ENCODE measurements at regions not wholly inside any gene's neighbourhood (a gene's known extent, or its start where the extent isn't known, plus 50 kb on each side); places are given as distances from the start of the nearest gene placed in this dataset.

DNA sequence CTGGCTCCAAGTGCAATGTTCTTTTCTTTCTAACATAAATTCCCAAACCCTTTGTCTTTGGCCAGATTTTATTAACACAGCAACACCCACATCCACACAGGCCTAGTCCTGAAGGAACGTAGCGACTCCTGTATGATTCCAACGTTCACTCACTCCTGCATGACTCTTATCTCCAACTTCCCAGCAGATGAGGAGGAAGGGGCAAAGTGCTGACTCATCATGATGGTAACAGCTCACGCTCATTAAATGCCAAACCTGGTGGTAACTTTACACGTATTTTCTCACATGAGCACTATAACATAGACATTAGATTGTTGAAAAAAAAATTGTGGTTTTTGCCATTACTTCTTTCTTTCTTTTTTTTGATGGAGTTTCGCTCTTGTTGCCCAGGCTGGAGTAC is 1349.5 kb downstream of the EFNA5 start:
- FAIRE-seq: no peak
- TF ChIP-seq, protein P1, sequence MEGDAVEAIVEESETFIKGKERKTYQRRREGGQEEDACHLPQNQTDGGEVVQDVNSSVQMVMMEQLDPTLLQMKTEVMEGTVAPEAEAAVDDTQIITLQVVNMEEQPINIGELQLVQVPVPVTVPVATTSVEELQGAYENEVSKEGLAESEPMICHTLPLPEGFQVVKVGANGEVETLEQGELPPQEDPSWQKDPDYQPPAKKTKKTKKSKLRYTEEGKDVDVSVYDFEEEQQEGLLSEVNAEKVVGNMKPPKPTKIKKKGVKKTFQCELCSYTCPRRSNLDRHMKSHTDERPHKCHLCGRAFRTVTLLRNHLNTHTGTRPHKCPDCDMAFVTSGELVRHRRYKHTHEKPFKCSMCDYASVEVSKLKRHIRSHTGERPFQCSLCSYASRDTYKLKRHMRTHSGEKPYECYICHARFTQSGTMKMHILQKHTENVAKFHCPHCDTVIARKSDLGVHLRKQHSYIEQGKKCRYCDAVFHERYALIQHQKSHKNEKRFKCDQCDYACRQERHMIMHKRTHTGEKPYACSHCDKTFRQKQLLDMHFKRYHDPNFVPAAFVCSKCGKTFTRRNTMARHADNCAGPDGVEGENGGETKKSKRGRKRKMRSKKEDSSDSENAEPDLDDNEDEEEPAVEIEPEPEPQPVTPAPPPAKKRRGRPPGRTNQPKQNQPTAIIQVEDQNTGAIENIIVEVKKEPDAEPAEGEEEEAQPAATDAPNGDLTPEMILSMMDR (IDR thresholded peaks at IDR 0.05; ENCODE audit: insufficient read depth, low read length, severe bottlenecking): no peak
- DNase-seq (ENCODE audit: low read depth): no peak

DNA sequence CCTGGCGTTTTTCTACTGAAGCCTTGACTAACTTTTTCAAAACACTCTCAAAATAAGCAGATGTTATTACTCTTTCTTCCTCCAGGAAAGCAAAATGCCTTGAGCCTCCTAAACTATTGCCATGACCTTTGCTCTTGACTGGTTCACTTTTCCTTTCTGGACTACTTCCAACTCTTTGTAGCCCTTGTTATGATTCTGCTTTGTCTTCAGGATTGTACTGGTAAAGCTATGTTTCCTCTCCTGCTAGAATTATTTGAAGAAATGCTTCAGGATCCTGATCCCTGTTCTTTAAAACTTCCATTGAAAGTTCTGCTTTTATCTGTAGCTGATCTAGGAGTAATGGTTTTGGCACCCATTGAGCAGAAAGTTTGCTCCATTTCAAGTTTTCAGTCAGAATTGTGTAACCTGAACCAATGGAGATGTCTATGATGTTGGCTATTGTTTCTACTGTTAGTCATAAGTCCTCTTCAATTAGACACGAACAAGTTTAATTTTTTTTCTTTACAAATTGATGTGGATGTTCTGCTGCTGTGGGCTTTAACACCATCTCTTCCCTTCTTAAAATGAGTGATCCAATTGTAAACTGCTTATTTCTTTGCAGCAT is 1356.4 kb downstream of the EFNA5 start:
- TF ChIP-seq, protein P1 (IDR thresholded peaks at IDR 0.05; ENCODE audit: insufficient read depth, low read length, severe bottlenecking): no peak
- no peak overlapping the region for H3K4me3 ChIP-seq (ENCODE audit: low read depth, low read length)
- DNase-seq (ENCODE audit: low read depth): no peak
- FAIRE-seq: no peak
- no peaks in the 10 kb centered on the region for H3K27me3 ChIP-seq (ENCODE audit: control insufficient read depth, insufficient read depth, low read length)
- H3K36me3 ChIP-seq (ENCODE audit: control insufficient read depth, insufficient read depth, low read length): no peaks in the 10 kb centered on the region

More for the DNA sequence above, 1349.5 kb downstream of the EFNA5 start:
- Histone ChIP-seq H3K4me3 (ENCODE audit: low read depth, low read length) (no peak overlapping the region), H3K27me3 (ENCODE audit: control insufficient read depth, insufficient read depth, low read length) (no peaks in the 10 kb centered on the region), H3K36me3 (ENCODE audit: control insufficient read depth, insufficient read depth, low read length) (no peaks in the 10 kb centered on the region)

DNA sequence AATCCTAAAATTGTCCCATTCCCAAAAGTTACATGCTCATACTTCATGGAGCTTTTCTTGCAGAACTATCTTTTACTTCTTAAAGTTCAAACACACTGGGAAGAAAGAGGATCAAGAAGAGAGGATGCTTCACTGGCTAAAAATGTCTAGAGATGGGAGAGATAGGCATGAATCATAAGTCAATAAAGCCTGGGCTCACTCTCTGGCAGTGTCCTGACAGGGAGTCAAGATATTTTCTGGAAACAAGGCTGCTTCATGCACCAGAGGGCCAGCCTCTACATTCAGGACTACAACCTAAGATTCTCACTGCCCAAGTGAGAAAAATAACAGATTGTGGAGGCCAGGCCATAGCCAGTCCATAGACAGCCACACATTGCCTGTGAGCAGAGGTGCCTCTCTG is 1358.4 kb downstream of the EFNA5 start:
- DNase-seq (ENCODE audit: low read depth) (peak; percentile 6), FAIRE-seq (no peak)
- H3K36me3 ChIP-seq (ENCODE audit: control insufficient read depth, insufficient read depth, low read length): no peaks in the 10 kb centered on the region
- H3K4me3 ChIP-seq (ENCODE audit: low read depth, low read length): no peak overlapping the region
- TF ChIP-seq, protein P1 (IDR thresholded peaks at IDR 0.05; ENCODE audit: insufficient read depth, low read length, severe bottlenecking): no peak
- H3K27me3 ChIP-seq (ENCODE audit: control insufficient read depth, insufficient read depth, low read length): no peaks in the 10 kb centered on the region

DNA sequence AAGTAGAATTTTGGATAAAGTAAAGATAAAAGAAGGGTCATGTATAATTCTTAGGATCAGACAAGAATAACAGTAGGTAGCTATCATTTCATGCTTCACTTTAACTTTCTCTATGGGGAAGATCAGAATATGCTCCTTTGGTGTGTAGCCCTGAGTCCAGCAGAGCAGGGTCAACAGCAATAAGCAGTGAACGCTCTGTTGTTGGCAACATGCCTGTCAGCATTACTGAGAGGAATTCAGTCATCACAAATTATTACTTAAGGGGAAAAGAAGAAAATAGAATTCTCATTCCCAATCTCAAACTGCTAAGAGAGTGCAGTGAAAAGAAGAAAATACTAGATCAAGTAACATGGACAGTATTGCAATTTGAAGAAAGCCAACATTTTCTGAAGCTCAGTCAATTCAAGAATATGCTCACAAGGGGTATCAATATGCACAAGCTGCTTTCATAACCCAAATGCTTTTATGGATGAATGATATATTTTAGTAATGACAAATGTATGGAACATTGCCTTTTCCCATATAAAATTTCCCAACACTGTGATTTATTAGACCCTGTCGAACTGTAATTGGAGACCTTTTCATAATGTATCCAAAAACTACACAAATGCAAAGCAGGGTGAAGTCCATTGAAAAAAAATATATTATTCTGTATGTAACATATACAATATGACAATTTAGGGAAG is 1359.4 kb downstream of the EFNA5 start:
- Histone ChIP-seq H3K4me3 (ENCODE audit: low read depth, low read length) (no peak overlapping the region), H3K36me3 (ENCODE audit: control insufficient read depth, insufficient read depth, low read length) (no peaks in the 10 kb centered on the region), H3K27me3 (ENCODE audit: control insufficient read depth, insufficient read depth, low read length) (no peaks in the 10 kb centered on the region)
- FAIRE-seq: no peak
- TF ChIP-seq, protein P1 (IDR thresholded peaks at IDR 0.05; ENCODE audit: insufficient read depth, low read length, severe bottlenecking): no peak
- no peak for DNase-seq (ENCODE audit: low read depth)

DNA sequence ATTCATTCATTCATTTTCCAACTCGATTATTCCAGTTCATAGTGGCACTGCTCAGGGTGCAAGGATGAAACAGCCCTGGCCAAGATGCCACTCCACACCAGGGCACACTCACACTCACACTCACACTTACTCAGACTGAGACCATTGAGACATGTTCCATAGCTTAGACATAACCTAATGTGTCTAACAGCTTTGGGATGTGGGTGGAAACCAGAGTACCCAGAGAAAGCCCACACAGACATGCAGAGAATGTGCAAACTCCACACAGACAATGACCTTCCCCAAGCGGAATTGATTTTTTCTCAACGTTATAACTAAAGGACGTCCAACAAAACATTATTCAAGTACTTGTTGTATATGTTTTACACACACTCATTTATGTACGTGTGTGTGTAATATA is 1363.5 kb downstream of the EFNA5 start:
- TF ChIP-seq, protein P1 (IDR thresholded peaks at IDR 0.05; ENCODE audit: insufficient read depth, low read length, severe bottlenecking): no peak
- no peaks in the 10 kb centered on the region for H3K27me3 ChIP-seq (ENCODE audit: control insufficient read depth, insufficient read depth, low read length)
- DNase-seq (ENCODE audit: low read depth) (no peak), FAIRE-seq (no peak)
- H3K36me3 ChIP-seq (ENCODE audit: control insufficient read depth, insufficient read depth, low read length): no peaks in the 10 kb centered on the region
- H3K4me3 ChIP-seq (ENCODE audit: low read depth, low read length): no peak overlapping the region
